ENCODE measurements at regions not wholly inside any gene's neighbourhood (a gene's known extent, or its start where the extent isn't known, plus 50 kb on each side); places are given as distances from the start of the nearest gene placed in this dataset.

- Histone ChIP-seq H3K9me3 (ENCODE audit: insufficient read depth, low read depth, low read length) (no peaks in the 10 kb centered on the region), H3K27me3 (ENCODE audit: insufficient read depth, low read length) (no peaks in the 10 kb centered on the region), H3K4me1 (ENCODE audit: insufficient read depth, low read length) (no peaks in the 10 kb centered on the region), H3K4me3 (ENCODE audit: low read length) (no peak overlapping the region), H3K27ac (ENCODE audit: low read length) (no peak overlapping the region), H3K9ac (ENCODE audit: low read depth, low read length) (no peak overlapping the region), H3K36me3 (ENCODE audit: insufficient read depth, low read depth, low read length) (no peaks in the 10 kb centered on the region)
These were observed 1370.1 kb upstream of the CRIM1 start for GRCh38 chr2:34985474-34985873.

GRCh38 chr2:34980689-34981088 lies 1374.9 kb upstream of the CRIM1 start:
- no peaks in the 10 kb centered on the region for H3K27me3 ChIP-seq (ENCODE audit: insufficient read depth, low read length)
- no peak overlapping the region for H3K9ac ChIP-seq (ENCODE audit: low read depth, low read length)
- H3K36me3 ChIP-seq (ENCODE audit: insufficient read depth, low read depth, low read length), result no peaks in the 10 kb centered on the region
- H3K27ac ChIP-seq (ENCODE audit: low read length), result no peak overlapping the region
- H3K4me3 ChIP-seq (ENCODE audit: low read length), result no peak overlapping the region
- H3K4me1 ChIP-seq (ENCODE audit: insufficient read depth, low read length), result no peaks in the 10 kb centered on the region
- no peaks in the 10 kb centered on the region for H3K9me3 ChIP-seq (ENCODE audit: insufficient read depth, low read depth, low read length)

GRCh38 chr2:34979148-34979547 lies 1376.4 kb upstream of the CRIM1 start:
- H3K4me3 ChIP-seq (ENCODE audit: low read length), result no peak overlapping the region
- H3K4me1 ChIP-seq (ENCODE audit: insufficient read depth, low read length), result no peaks in the 10 kb centered on the region
- no peak overlapping the region for H3K27ac ChIP-seq (ENCODE audit: low read length)
- H3K9ac ChIP-seq (ENCODE audit: low read depth, low read length), result no peak overlapping the region
- H3K36me3 ChIP-seq (ENCODE audit: insufficient read depth, low read depth, low read length), result no peaks in the 10 kb centered on the region
- H3K27me3 ChIP-seq (ENCODE audit: insufficient read depth, low read length), result no peaks in the 10 kb centered on the region
- no peaks in the 10 kb centered on the region for H3K9me3 ChIP-seq (ENCODE audit: insufficient read depth, low read depth, low read length)

- H3K9me3 ChIP-seq (ENCODE audit: insufficient read depth, low read depth, low read length), result no peaks in the 10 kb centered on the region
- H3K4me3 ChIP-seq (ENCODE audit: low read length), result no peak overlapping the region
- no peaks in the 10 kb centered on the region; the same call in 1 of the 2 replicates for H3K4me1 ChIP-seq (ENCODE audit: insufficient read depth, low read length)
- H3K27ac ChIP-seq (ENCODE audit: low read length), result no peak overlapping the region
- H3K27me3 ChIP-seq (ENCODE audit: insufficient read depth, low read length), result no peaks in the 10 kb centered on the region
- no peak overlapping the region for H3K9ac ChIP-seq (ENCODE audit: low read depth, low read length)
- H3K36me3 ChIP-seq (ENCODE audit: insufficient read depth, low read depth, low read length), result no peaks in the 10 kb centered on the region
These were observed 1362.7 kb upstream of the FAM98A start for GRCh38 chr2:34961822-34962221.

GRCh38 chr2:34954758-34955157 lies 1355.7 kb upstream of the FAM98A start:
- H3K27me3 ChIP-seq (ENCODE audit: insufficient read depth, low read length), result no peaks in the 10 kb centered on the region

GRCh38 chr2:34950797-34951196 lies 1351.7 kb upstream of the FAM98A start:
- Histone ChIP-seq H3K27ac (ENCODE audit: low read length) (no peak overlapping the region), H3K9me3 (ENCODE audit: insufficient read depth, low read depth, low read length) (no peaks in the 10 kb centered on the region), H3K27me3 (ENCODE audit: insufficient read depth, low read length) (no peaks in the 10 kb centered on the region), H3K36me3 (ENCODE audit: insufficient read depth, low read depth, low read length) (no peaks in the 10 kb centered on the region), H3K9ac (ENCODE audit: low read depth, low read length) (no peak overlapping the region), H3K4me1 (ENCODE audit: insufficient read depth, low read length) (no peaks in the 10 kb centered on the region; the same call in 1 of the 2 replicates), H3K4me3 (ENCODE audit: low read length) (no peak overlapping the region)

More at GRCh38 chr2:34954758-34955157, 1355.7 kb upstream of the FAM98A start:
- H3K4me1 ChIP-seq (ENCODE audit: insufficient read depth, low read length), result no peaks in the 10 kb centered on the region; the same call in 1 of the 2 replicates
- no peaks in the 10 kb centered on the region for H3K9me3 ChIP-seq (ENCODE audit: insufficient read depth, low read depth, low read length)
- no peak overlapping the region for H3K9ac ChIP-seq (ENCODE audit: low read depth, low read length)
- H3K4me3 ChIP-seq (ENCODE audit: low read length), result no peak overlapping the region
- H3K36me3 ChIP-seq (ENCODE audit: insufficient read depth, low read depth, low read length), result no peaks in the 10 kb centered on the region
- H3K27ac ChIP-seq (ENCODE audit: low read length), result no peak overlapping the region

GRCh38 chr2:34949316-34949715 lies 1350.2 kb upstream of the FAM98A start:
- Histone ChIP-seq H3K27ac (ENCODE audit: low read length) (no peak overlapping the region), H3K36me3 (ENCODE audit: insufficient read depth, low read depth, low read length) (no peaks in the 10 kb centered on the region), H3K9me3 (ENCODE audit: insufficient read depth, low read depth, low read length) (no peaks in the 10 kb centered on the region), H3K27me3 (ENCODE audit: insufficient read depth, low read length) (no peaks in the 10 kb centered on the region), H3K4me1 (ENCODE audit: insufficient read depth, low read length) (no peaks in the 10 kb centered on the region; the same call in 1 of the 2 replicates), H3K4me3 (ENCODE audit: low read length) (no peak overlapping the region), H3K9ac (ENCODE audit: low read depth, low read length) (no peak overlapping the region)

- no peaks in the 10 kb centered on the region for H3K9me3 ChIP-seq (ENCODE audit: insufficient read depth, low read depth, low read length)
- H3K4me1 ChIP-seq (ENCODE audit: insufficient read depth, low read length), result no peaks in the 10 kb centered on the region
- H3K9ac ChIP-seq (ENCODE audit: low read depth, low read length), result no peak overlapping the region
- H3K27me3 ChIP-seq (ENCODE audit: insufficient read depth, low read length), result no peaks in the 10 kb centered on the region
- no peaks in the 10 kb centered on the region for H3K36me3 ChIP-seq (ENCODE audit: insufficient read depth, low read depth, low read length)
- no peak overlapping the region for H3K4me3 ChIP-seq (ENCODE audit: low read length)
- no peak overlapping the region for H3K27ac ChIP-seq (ENCODE audit: low read length)
These were observed 1337.0 kb upstream of the FAM98A start for GRCh38 chr2:34936089-34936488.

- H3K27ac ChIP-seq (ENCODE audit: low read length), result no peak overlapping the region
- no peaks in the 10 kb centered on the region for H3K4me1 ChIP-seq (ENCODE audit: insufficient read depth, low read length)
- H3K27me3 ChIP-seq (ENCODE audit: insufficient read depth, low read length), result no peaks in the 10 kb centered on the region
- no peak overlapping the region for H3K4me3 ChIP-seq (ENCODE audit: low read length)
- 0 out of 2 replicates have a peak, but pooled peaks cover 2% of the 10 kb centered on the region for H3K9me3 ChIP-seq (ENCODE audit: insufficient read depth, low read depth, low read length)
- H3K36me3 ChIP-seq (ENCODE audit: insufficient read depth, low read depth, low read length), result no peaks in the 10 kb centered on the region
- no peak overlapping the region for H3K9ac ChIP-seq (ENCODE audit: low read depth, low read length)
These were observed 1313.0 kb upstream of the FAM98A start for GRCh38 chr2:34912084-34912483.

- no peak overlapping the region for H3K9ac ChIP-seq (ENCODE audit: low read depth, low read length)
- no peaks in the 10 kb centered on the region for H3K9me3 ChIP-seq (ENCODE audit: insufficient read depth, low read depth, low read length)
- H3K27me3 ChIP-seq (ENCODE audit: insufficient read depth, low read length), result no peaks in the 10 kb centered on the region
- H3K4me1 ChIP-seq (ENCODE audit: insufficient read depth, low read length), result no peaks in the 10 kb centered on the region
- no peak overlapping the region for H3K27ac ChIP-seq (ENCODE audit: low read length)
- no peak overlapping the region for H3K4me3 ChIP-seq (ENCODE audit: low read length)
- H3K36me3 ChIP-seq (ENCODE audit: insufficient read depth, low read depth, low read length), result no peaks in the 10 kb centered on the region
These were observed 1311.0 kb upstream of the FAM98A start for GRCh38 chr2:34909992-34910705.

- Histone ChIP-seq H3K27ac (ENCODE audit: low read length) (no peak overlapping the region), H3K9me3 (ENCODE audit: insufficient read depth, low read depth, low read length) (no peaks in the 10 kb centered on the region), H3K9ac (ENCODE audit: low read depth, low read length) (no peak overlapping the region), H3K27me3 (ENCODE audit: insufficient read depth, low read length) (no peaks in the 10 kb centered on the region), H3K36me3 (ENCODE audit: insufficient read depth, low read depth, low read length) (no peaks in the 10 kb centered on the region), H3K4me1 (ENCODE audit: insufficient read depth, low read length) (no peaks in the 10 kb centered on the region), H3K4me3 (ENCODE audit: low read length) (no peak overlapping the region)
These were observed 1308.7 kb upstream of the FAM98A start for GRCh38 chr2:34907812-34908211.

- Histone ChIP-seq H3K27me3 (ENCODE audit: insufficient read depth, low read length) (no peaks in the 10 kb centered on the region), H3K4me3 (ENCODE audit: low read length) (no peak overlapping the region), H3K9me3 (ENCODE audit: insufficient read depth, low read depth, low read length) (no peaks in the 10 kb centered on the region), H3K9ac (ENCODE audit: low read depth, low read length) (no peak overlapping the region), H3K36me3 (ENCODE audit: insufficient read depth, low read depth, low read length) (no peaks in the 10 kb centered on the region), H3K27ac (ENCODE audit: low read length) (no peak overlapping the region), H3K4me1 (ENCODE audit: insufficient read depth, low read length) (no peaks in the 10 kb centered on the region)
These were observed 1302.6 kb upstream of the FAM98A start for GRCh38 chr2:34901739-34902138.

Data from iPS-20b (cell line).